ENCODE measurements at regions not wholly inside any gene's neighbourhood (a gene's known extent, or its start where the extent isn't known, plus 50 kb on each side); places are given as distances from the start of the nearest gene placed in this dataset.

- ATAC-seq, result no peak
- Histone ChIP-seq H3K27ac (no peak overlapping the region), H3K36me3 (replicated peaks in 1 of 2; ENCODE audit: insufficient read depth in 1 of 2, low read depth in 2 of 2) (no peaks in the 10 kb centered on the region), H3K9me3 (no peaks in the 10 kb centered on the region), H3K27me3 (no peaks in the 10 kb centered on the region), H3K4me3 (no peak overlapping the region), H3K4me1 (no peaks in the 10 kb centered on the region)
- DNase-seq, result no peak
- WGBS, 2 donors, result 34 to 45% methylated on average over 2 of the region's 2 CpGs
- TF ChIP-seq POLR2A (IDR thresholded peaks at IDR 0.05) (no peak), CTCF (IDR thresholded peaks at IDR 0.05) (no peak)
- intact Hi-C loops (cut with DNase I), result no loop called here
These were observed 375.7 kb upstream of the CCNH start for GRCh38 chr5:87788416-87788815.

GRCh38 chr5:87787625-87788256, 375.0 kb upstream of the CCNH start:
- no peaks in the 10 kb centered on the region for H3K36me3 ChIP-seq (replicated peaks in 1 of 2; ENCODE audit: insufficient read depth in 1 of 2, low read depth in 2 of 2)
- no peak for TF ChIP-seq POLR2A (IDR thresholded peaks at IDR 0.05)
- no peak for TF ChIP-seq CTCF (IDR thresholded peaks at IDR 0.05)
- WGBS, 2 donors, result 22 to 30% methylated on average over 2 of the region's 2 CpGs
- H3K9me3 ChIP-seq, result no peaks in the 10 kb centered on the region
- no peaks in the 10 kb centered on the region for H3K27me3 ChIP-seq
- ATAC-seq, result no peak
- H3K4me1 ChIP-seq, result no peaks in the 10 kb centered on the region
- H3K4me3 ChIP-seq, result no peak overlapping the region
- intact Hi-C loops (cut with DNase I), result no loop called here
- no peak for DNase-seq
- H3K27ac ChIP-seq, result no peak overlapping the region

GRCh38 chr5:87787086-87787485, 374.4 kb upstream of the CCNH start:
- Histone ChIP-seq H3K27ac (no peak overlapping the region), H3K27me3 (peaks cover 0 to 4% of the 10 kb centered on the region in 2 donors), H3K4me1 (no peaks in the 10 kb centered on the region), H3K9me3 (no peaks in the 10 kb centered on the region), H3K4me3 (no peak overlapping the region), H3K36me3 (replicated peaks in 1 of 2; ENCODE audit: insufficient read depth in 1 of 2, low read depth in 2 of 2) (no peaks in the 10 kb centered on the region)
- TF ChIP-seq CTCF (IDR thresholded peaks at IDR 0.05) (no peak), POLR2A (IDR thresholded peaks at IDR 0.05) (no peak)
- ATAC-seq (no peak), DNase-seq (no peak)
- intact Hi-C loops (cut with DNase I), result no loop called here
- 48 to 52% methylated on average over 4 of the region's 4 CpGs for WGBS, 2 donors

- DNase-seq (no peak), ATAC-seq (no peak)
- Histone ChIP-seq H3K4me3 (no peak overlapping the region), H3K36me3 (replicated peaks in 1 of 2; ENCODE audit: insufficient read depth in 1 of 2, low read depth in 2 of 2) (no peaks in the 10 kb centered on the region), H3K27ac (no peak overlapping the region), H3K9me3 (no peaks in the 10 kb centered on the region), H3K4me1 (no peaks in the 10 kb centered on the region), H3K27me3 (peaks cover 0 to 6% of the 10 kb centered on the region in 2 donors)
- intact Hi-C loops (cut with DNase I), result no loop called here
- 6 to 25% methylated on average over 1 of the region's 1 CpG for WGBS, 2 donors
- TF ChIP-seq CTCF (IDR thresholded peaks at IDR 0.05), result no peak
- no peak for TF ChIP-seq POLR2A (IDR thresholded peaks at IDR 0.05)
These were observed 373.7 kb upstream of the CCNH start for GRCh38 chr5:87786471-87786870.

Data from body of pancreas (tissue), 4 donors.